Body of pancreas (tissue), 4 donors: ENCODE measurements at regions not wholly inside any gene's neighbourhood (a gene's known extent, or its start where the extent isn't known, plus 50 kb on each side); places are given as distances from the start of the nearest gene placed in this dataset.

ENCODE experiments used
- CTCF ChIP-seq, 7 experiments: fragments of 450-650 bp in 4 of 7; fragments of 200-600 bp in 3 of 7; sonication (generic) in 3 of 7; IDR thresholded peaks; one replicate each; pipeline ENCODE4 v1.5.1; 2016 to 2019; ENCODE audit warnings: antibody characterized with exemption in 7 of 7
- POLR2A ChIP-seq, 3 donors: fragments of 450-650 bp; IDR thresholded peaks; one replicate each; pipeline ENCODE4 v1.6.1; 2016; ENCODE audit warnings: antibody characterized with exemption in 3 of 3, mild to moderate bottlenecking in 2 of 3

GRCh38 chr11:81218440-81218839 is 1515.2 kb downstream of the FAM181B start:
- TF ChIP-seq CTCF (IDR thresholded peaks at IDR 0.05), result no peak
- no peak for TF ChIP-seq POLR2A (IDR thresholded peaks at IDR 0.05)
